Neutrophil (primary cell): ENCODE measurements at regions not wholly inside any gene's neighbourhood (a gene's known extent, or its start where the extent isn't known, plus 50 kb on each side); places are given as distances from the start of the nearest gene placed in this dataset.

Experiments used
- H3K27ac ChIP-seq: fragments of 200-600 bp; sonication (generic); 2 replicates; pipeline ENCODE4 v1.5.1; 2016; ENCODE audit warnings: mild to moderate bottlenecking, moderate library complexity
- H3K27me3 ChIP-seq: fragments of 200-600 bp; sonication (generic); 2 replicates; pipeline ENCODE4 v1.6.0; 2016; ENCODE audit warnings: mild to moderate bottlenecking
- H3K36me3 ChIP-seq: fragments of 200-600 bp; sonication (generic); 2 replicates; pipeline ENCODE4 v1.5.1; 2017
- H3K4me1 ChIP-seq, 2 experiments: fragments of 200-600 bp in 1 of 2; sonication (generic) in 1 of 2; 1 replicate in 1 of 2; 2 replicates in 1 of 2; pipeline versions ENCODE4 v1.5.1 to v1.6.1; 2013 to 2016; ENCODE audit warnings: low read depth in 1 of 2, low read length in 1 of 2, mild to moderate bottlenecking in 1 of 2, moderate library complexity in 1 of 2; ENCODE audit not compliant: control insufficient read depth in 1 of 2, insufficient read depth in 1 of 2
- H3K4me3 ChIP-seq, 2 experiments: fragments of 200-600 bp in 1 of 2; sonication (generic) in 1 of 2; 1 replicate in 1 of 2; 2 replicates in 1 of 2; pipeline ENCODE4 v1.5.1; 2013 to 2016; ENCODE audit warnings: low read depth in 1 of 2, low read length in 1 of 2, mild to moderate bottlenecking in 1 of 2, moderate library complexity in 1 of 2
- H3K9me3 ChIP-seq: fragments of 200-600 bp; sonication (generic); 2 replicates; pipeline ENCODE4 v1.5.1; 2016
- TF ChIP-seq, protein P1 (sequence below): fragments of 200-600 bp; sonication (generic); IDR thresholded peaks from 2 replicates; pipeline ENCODE4 v1.5.1; 2016; ENCODE audit warnings: antibody characterized with exemption

DNA sequence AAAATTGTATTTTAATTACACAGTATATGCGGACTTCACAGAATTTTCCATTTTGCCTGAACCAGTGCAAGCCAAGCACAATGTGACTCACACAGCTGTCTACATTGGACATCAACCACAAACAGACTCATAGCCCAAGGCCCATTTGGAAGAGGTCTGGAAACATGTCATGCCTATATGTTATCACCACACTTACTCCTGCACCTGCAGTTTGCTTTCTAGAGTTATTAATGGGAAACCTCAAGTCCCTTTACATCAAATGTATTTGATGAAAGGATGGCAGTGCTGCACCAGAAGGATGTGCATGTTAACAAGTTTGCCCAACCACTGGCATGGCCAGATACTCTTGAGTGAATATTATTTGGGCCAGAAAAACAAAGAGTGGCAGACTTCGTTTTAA lies 548.9 kb upstream of the CDH2 start:
- Histone ChIP-seq H3K4me3 (no peak overlapping the region), H3K36me3 (no peaks in the 10 kb centered on the region), H3K9me3 (no peaks in the 10 kb centered on the region), H3K27ac (no peak overlapping the region), H3K27me3 (no peaks in the 10 kb centered on the region), H3K4me1 (no peaks in the 10 kb centered on the region)
- TF ChIP-seq, protein P1, sequence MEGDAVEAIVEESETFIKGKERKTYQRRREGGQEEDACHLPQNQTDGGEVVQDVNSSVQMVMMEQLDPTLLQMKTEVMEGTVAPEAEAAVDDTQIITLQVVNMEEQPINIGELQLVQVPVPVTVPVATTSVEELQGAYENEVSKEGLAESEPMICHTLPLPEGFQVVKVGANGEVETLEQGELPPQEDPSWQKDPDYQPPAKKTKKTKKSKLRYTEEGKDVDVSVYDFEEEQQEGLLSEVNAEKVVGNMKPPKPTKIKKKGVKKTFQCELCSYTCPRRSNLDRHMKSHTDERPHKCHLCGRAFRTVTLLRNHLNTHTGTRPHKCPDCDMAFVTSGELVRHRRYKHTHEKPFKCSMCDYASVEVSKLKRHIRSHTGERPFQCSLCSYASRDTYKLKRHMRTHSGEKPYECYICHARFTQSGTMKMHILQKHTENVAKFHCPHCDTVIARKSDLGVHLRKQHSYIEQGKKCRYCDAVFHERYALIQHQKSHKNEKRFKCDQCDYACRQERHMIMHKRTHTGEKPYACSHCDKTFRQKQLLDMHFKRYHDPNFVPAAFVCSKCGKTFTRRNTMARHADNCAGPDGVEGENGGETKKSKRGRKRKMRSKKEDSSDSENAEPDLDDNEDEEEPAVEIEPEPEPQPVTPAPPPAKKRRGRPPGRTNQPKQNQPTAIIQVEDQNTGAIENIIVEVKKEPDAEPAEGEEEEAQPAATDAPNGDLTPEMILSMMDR: no peak

GRCh38 chr18:28723506-28723905 lies 546.6 kb upstream of the CDH2 start:
- H3K27ac ChIP-seq: no peak overlapping the region
- H3K9me3 ChIP-seq: no peaks in the 10 kb centered on the region
- no peaks in the 10 kb centered on the region for H3K4me1 ChIP-seq
- no peaks in the 10 kb centered on the region for H3K27me3 ChIP-seq
- no peak overlapping the region for H3K4me3 ChIP-seq
- H3K36me3 ChIP-seq: no peaks in the 10 kb centered on the region
- TF ChIP-seq, protein P1: no peak

GRCh38 chr18:28718696-28719095 lies 541.8 kb upstream of the CDH2 start:
- TF ChIP-seq, protein P1: no peak

DNA sequence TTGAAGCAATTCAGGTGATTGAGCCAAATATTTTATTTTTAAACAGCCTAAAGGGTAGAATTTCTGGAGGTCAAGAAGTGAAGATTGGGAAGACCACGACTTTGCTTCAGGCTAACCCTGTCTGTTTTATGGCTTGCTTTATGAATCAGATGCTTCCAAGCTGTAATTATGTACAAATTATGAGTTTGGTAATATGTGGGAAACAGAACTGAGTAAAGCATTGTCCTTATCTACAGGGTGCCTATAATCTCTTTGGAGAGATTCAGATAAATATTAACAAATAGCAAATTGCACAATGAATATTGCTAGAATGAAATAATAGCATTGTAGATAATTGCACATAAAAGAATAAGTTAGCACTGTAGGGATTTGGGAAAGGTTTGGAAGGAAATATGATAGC lies 539.4 kb upstream of the CDH2 start:
- H3K4me1 ChIP-seq: no peaks in the 10 kb centered on the region
- H3K4me3 ChIP-seq: no peak overlapping the region
- no peaks in the 10 kb centered on the region for H3K27me3 ChIP-seq
- TF ChIP-seq, protein P1: no peak
- H3K9me3 ChIP-seq: no peaks in the 10 kb centered on the region
- H3K36me3 ChIP-seq: no peaks in the 10 kb centered on the region
- no peak overlapping the region for H3K27ac ChIP-seq

More at GRCh38 chr18:28718696-28719095, 541.8 kb upstream of the CDH2 start:
- no peaks in the 10 kb centered on the region for H3K4me1 ChIP-seq
- H3K27ac ChIP-seq: no peak overlapping the region
- H3K9me3 ChIP-seq: no peaks in the 10 kb centered on the region
- no peak overlapping the region for H3K4me3 ChIP-seq
- no peaks in the 10 kb centered on the region for H3K27me3 ChIP-seq
- no peaks in the 10 kb centered on the region for H3K36me3 ChIP-seq

- TF ChIP-seq, protein P1: no peak
- H3K4me3 ChIP-seq: no peak overlapping the region
- no peaks in the 10 kb centered on the region for H3K27me3 ChIP-seq
- no peaks in the 10 kb centered on the region for H3K4me1 ChIP-seq
- no peaks in the 10 kb centered on the region for H3K36me3 ChIP-seq
- no peak overlapping the region for H3K27ac ChIP-seq
- no peaks in the 10 kb centered on the region for H3K9me3 ChIP-seq
Measured at GRCh38 chr18:28715206-28715605, 538.3 kb upstream of the CDH2 start.

DNA sequence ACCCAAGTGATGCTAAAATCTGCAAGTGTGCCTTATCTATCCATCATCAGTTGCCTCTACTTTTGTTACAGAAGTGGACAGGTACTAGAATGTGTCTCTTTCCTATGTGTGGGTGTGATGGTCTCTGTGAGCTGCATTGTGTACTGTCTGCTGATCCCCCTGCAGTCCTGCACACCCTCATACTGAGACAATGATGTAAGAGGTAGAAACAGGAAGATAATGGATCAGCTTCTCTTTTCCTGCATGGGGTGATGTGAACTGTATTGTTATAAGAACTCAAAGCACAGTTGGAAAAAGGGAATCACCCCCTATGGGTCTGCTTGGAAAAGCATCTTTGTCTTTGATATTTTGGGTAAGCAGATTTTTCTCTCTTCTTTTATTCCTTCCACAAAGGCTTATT lies 537.6 kb upstream of the CDH2 start:
- Histone ChIP-seq H3K9me3 (no peaks in the 10 kb centered on the region), H3K36me3 (no peaks in the 10 kb centered on the region), H3K27ac (no peak overlapping the region), H3K27me3 (no peaks in the 10 kb centered on the region), H3K4me3 (no peak overlapping the region), H3K4me1 (no peaks in the 10 kb centered on the region)
- TF ChIP-seq, protein P1: no peak
